ENCODE measurements at regions not wholly inside any gene's neighbourhood (a gene's known extent, or its start where the extent isn't known, plus 50 kb on each side); places are given as distances from the start of the nearest gene placed in this dataset.

- 88 to 90% methylated on average over 5 to 6 of the region's 6 CpGs for WGBS, 2 donors
- peak in 1 of 2 donors; percentile 52 for DNase-seq (ENCODE audit: low spot score in 2 of 2)
- no peak for TF ChIP-seq CTCF (IDR thresholded peaks at IDR 0.05)
- no peak for TF ChIP-seq POLR2A (IDR thresholded peaks at IDR 0.05)
- intact Hi-C loops (cut with DNase I; ENCODE audit: low total_unique reads), result no loop called here
- H3K4me3 ChIP-seq (ENCODE audit: low read depth, poor library complexity, severe bottlenecking), result no peak overlapping the region
These were observed 496.8 kb upstream of the RAB6C start for GRCh38 chr2:129482626-129483025.

GRCh38 chr2:129483366-129483765 lies 496.1 kb upstream of the RAB6C start:
- DNase-seq (ENCODE audit: low spot score in 2 of 2), result peak in 1 of 2 donors; percentile 69
- intact Hi-C loops (cut with DNase I; ENCODE audit: low total_unique reads), result no loop called here
- no peak overlapping the region for H3K4me3 ChIP-seq (ENCODE audit: low read depth, poor library complexity, severe bottlenecking)
- TF ChIP-seq CTCF (IDR thresholded peaks at IDR 0.05), result no peak
- WGBS, 2 donors, result 69 to 77% methylated on average over 4 of the region's 4 CpGs

GRCh38 chr2:129484999-129485897 lies 494.2 kb upstream of the RAB6C start:
- no peak overlapping the region for H3K4me3 ChIP-seq (ENCODE audit: low read depth, poor library complexity, severe bottlenecking)
- DNase-seq (ENCODE audit: low spot score in 2 of 2), result no peak
- intact Hi-C loops (cut with DNase I; ENCODE audit: low total_unique reads), result no loop called here
- WGBS, 2 donors, result 83% methylated on average over 10 of the region's 10 CpGs
- no peak for TF ChIP-seq POLR2A (IDR thresholded peaks at IDR 0.05)
- TF ChIP-seq CTCF (IDR thresholded peaks at IDR 0.05), result no peak

- TF ChIP-seq POLR2A (IDR thresholded peaks at IDR 0.05) (no peak), CTCF (IDR thresholded peaks at IDR 0.05) (no peak)
- no peak for DNase-seq (ENCODE audit: low spot score in 2 of 2)
- 73 to 74% methylated on average over 4 of the region's 4 CpGs for WGBS, 2 donors
- no peak overlapping the region for H3K4me3 ChIP-seq (ENCODE audit: low read depth, poor library complexity, severe bottlenecking)
- intact Hi-C loops (cut with DNase I; ENCODE audit: low total_unique reads), result no loop called here
These were observed 491.1 kb upstream of the RAB6C start for GRCh38 chr2:129488376-129488775.

- 79 to 80% methylated on average over 7 of the region's 7 CpGs for WGBS, 2 donors
- intact Hi-C loops (cut with DNase I; ENCODE audit: low total_unique reads), result no loop called here
- no peak for DNase-seq (ENCODE audit: low spot score in 2 of 2)
- TF ChIP-seq POLR2A (IDR thresholded peaks at IDR 0.05) (no peak), CTCF (IDR thresholded peaks at IDR 0.05) (no peak)
- no peak overlapping the region for H3K4me3 ChIP-seq (ENCODE audit: low read depth, poor library complexity, severe bottlenecking)
These were observed 488.8 kb upstream of the RAB6C start for GRCh38 chr2:129490641-129491040.

GRCh38 chr2:129491308-129491707 lies 488.2 kb upstream of the RAB6C start:
- no peak for DNase-seq (ENCODE audit: low spot score in 2 of 2)
- H3K4me3 ChIP-seq (ENCODE audit: low read depth, poor library complexity, severe bottlenecking), result no peak overlapping the region
- intact Hi-C loops (cut with DNase I; ENCODE audit: low total_unique reads), result no loop called here
- TF ChIP-seq CTCF (IDR thresholded peaks at IDR 0.05) (no peak), POLR2A (IDR thresholded peaks at IDR 0.05) (no peak)
- WGBS, 2 donors, result 76% methylated on average over 2 of the region's 2 CpGs

Measured in lower leg skin (tissue), 4 donors.